H9 (cell line): ENCODE measurements at regions not wholly inside any gene's neighbourhood (a gene's known extent, or its start where the extent isn't known, plus 50 kb on each side); places are given as distances from the start of the nearest gene placed in this dataset.

ENCODE experiments used
- DNase-seq: peaks from one replicate; pipeline ENCODE4 v3.0.0-alpha.2; 2017
- H2AFZ ChIP-seq: one replicate; pipeline ENCODE4 v1.6.1; 2013; ENCODE audit warnings: mild to moderate bottlenecking, low read length, control low read depth, moderate library complexity
- H2AK5ac ChIP-seq: 2 replicates; pipeline ENCODE4 v1.6.1; 2013; ENCODE audit warnings: low read length, control low read depth, mixed read lengths; ENCODE audit not compliant: insufficient read length
- H2BK120ac ChIP-seq: one replicate; pipeline ENCODE4 v1.6.1; 2013; ENCODE audit warnings: low read depth, mild to moderate bottlenecking, low read length, control low read depth, inconsistent platforms; ENCODE audit not compliant: poor library complexity, severe bottlenecking
- H2BK12ac ChIP-seq: 2 replicates; pipeline ENCODE4 v1.6.1; 2013; ENCODE audit warnings: low read length, control low read depth, mixed read lengths, low read depth; ENCODE audit not compliant: insufficient read length
- H2BK15ac ChIP-seq: 2 replicates; pipeline ENCODE4 v1.6.1; 2013; ENCODE audit warnings: low read depth, low read length, control low read depth
- H2BK20ac ChIP-seq: one replicate; pipeline ENCODE4 v1.6.1; 2013; ENCODE audit warnings: low read depth, mild to moderate bottlenecking, low read length, control low read depth, inconsistent platforms; ENCODE audit not compliant: poor library complexity, severe bottlenecking
- H2BK5ac ChIP-seq: 2 replicates; pipeline ENCODE4 v1.6.1; 2013; ENCODE audit warnings: low read length, control low read depth, mixed read lengths; ENCODE audit not compliant: insufficient read length
- H3K14ac ChIP-seq: 2 replicates; pipeline ENCODE4 v1.6.1; 2013; ENCODE audit warnings: low read length, control low read depth; ENCODE audit not compliant: insufficient read depth
- H3K18ac ChIP-seq: 2 replicates; pipeline ENCODE4 v1.6.1; 2013; ENCODE audit warnings: low read depth, mild to moderate bottlenecking, mixed read lengths, low read length, control low read depth; ENCODE audit not compliant: insufficient read length
- H3K23ac ChIP-seq: 2 replicates; pipeline ENCODE4 v1.6.1; 2013; ENCODE audit warnings: low read length, control low read depth, mixed read lengths, low read depth; ENCODE audit not compliant: insufficient read length
- H3K23me2 ChIP-seq: 2 replicates; pipeline ENCODE4 v1.6.1; 2013; ENCODE audit warnings: low read depth, mild to moderate bottlenecking, mixed read lengths, low read length, control low read depth; ENCODE audit not compliant: insufficient read length, poor library complexity, severe bottlenecking
- H3K27ac ChIP-seq: 2 replicates; pipeline ENCODE4 v1.5.1; 2013; ENCODE audit warnings: low read length, control low read depth, mixed read lengths, low read depth; ENCODE audit not compliant: insufficient read length
- H3K27me3 ChIP-seq: 2 replicates; pipeline ENCODE4 v1.6.1; 2013; ENCODE audit warnings: low read length, control low read depth, inconsistent platforms; ENCODE audit not compliant: insufficient read depth
- H3K4ac ChIP-seq: 2 replicates; pipeline ENCODE4 v1.6.1; 2013; ENCODE audit warnings: low read depth, mild to moderate bottlenecking, control low read depth, inconsistent platforms, low read length, moderate library complexity
- H3K4me1 ChIP-seq: 2 replicates; pipeline ENCODE4 v1.6.1; 2013; ENCODE audit warnings: low read length, control low read depth, inconsistent platforms; ENCODE audit not compliant: insufficient read depth
- H3K4me2 ChIP-seq: 2 replicates; pipeline ENCODE4 v1.6.1; 2013; ENCODE audit warnings: low read length, control low read depth, mixed read lengths; ENCODE audit not compliant: insufficient read length, insufficient read depth
- H3K56ac ChIP-seq: 2 replicates; pipeline ENCODE4 v1.6.1; 2013; ENCODE audit warnings: low read depth, mild to moderate bottlenecking, mixed read lengths, low read length, control low read depth; ENCODE audit not compliant: insufficient read length
- H3K79me1 ChIP-seq: 2 replicates; pipeline ENCODE4 v1.6.1; 2013; ENCODE audit warnings: low read depth, mild to moderate bottlenecking, moderate library complexity, low read length, control low read depth, inconsistent platforms; ENCODE audit not compliant: insufficient read depth, poor library complexity, severe bottlenecking
- H3K79me2 ChIP-seq: 2 replicates; pipeline ENCODE4 v1.6.1; 2013; ENCODE audit warnings: low read length, control low read depth, inconsistent platforms; ENCODE audit not compliant: insufficient read depth
- H3K9ac ChIP-seq: 2 replicates; pipeline ENCODE4 v1.6.1; 2013; ENCODE audit warnings: low read length, control low read depth, mixed read lengths; ENCODE audit not compliant: insufficient read length; ENCODE audit errors: extremely low read depth
- H3K9me3 ChIP-seq: one replicate; pipeline ENCODE4 v1.6.1; 2013; ENCODE audit warnings: low read depth, low read length, inconsistent platforms; ENCODE audit not compliant: control insufficient read depth
- H3T11ph ChIP-seq: one replicate; pipeline ENCODE4 v1.6.1; 2013; ENCODE audit warnings: mild to moderate bottlenecking, low read length, control low read depth, inconsistent platforms
- H4K20me1 ChIP-seq: one replicate; pipeline ENCODE4 v1.6.1; 2013; ENCODE audit not compliant: control insufficient read depth, insufficient read length, insufficient read depth
- H4K5ac ChIP-seq: 2 replicates; pipeline ENCODE4 v1.6.1; 2013; ENCODE audit warnings: low read depth, mild to moderate bottlenecking, mixed read lengths, low read length, control low read depth; ENCODE audit not compliant: insufficient read length
- H4K8ac ChIP-seq: replicated peaks from 2 replicates; pipeline ENCODE4 v1.6.1; 2013; ENCODE audit warnings: low read length, control low read depth, mixed read lengths, low read depth; ENCODE audit not compliant: insufficient read length
- H4K91ac ChIP-seq: 2 replicates; pipeline ENCODE4 v1.6.1; 2013; ENCODE audit warnings: low read depth, mild to moderate bottlenecking, moderate library complexity, mixed read lengths, low read length, control low read depth; ENCODE audit not compliant: insufficient read length
- H3K27ac Mint-ChIP-seq, 3 experiments: 2 replicates in 2 of 3; 3 replicates in 1 of 3; pipeline ENCODE4 v1.8.0; 2020 to 2021; ENCODE audit warnings: mixed read lengths in 3 of 3, mild to moderate bottlenecking in 1 of 3, moderate library complexity in 1 of 3
- H3K27me3 Mint-ChIP-seq: 2 replicates; pipeline ENCODE4 v1.8.0; 2021; ENCODE audit warnings: low read depth, mild to moderate bottlenecking, moderate library complexity, mixed read lengths
- H3K36me3 Mint-ChIP-seq, 3 experiments: 2 replicates in 2 of 3; 3 replicates in 1 of 3; pipeline ENCODE4 v1.8.0; 2020 to 2021; ENCODE audit warnings: low read depth in 3 of 3, mixed read lengths in 3 of 3; ENCODE audit not compliant: insufficient read depth in 1 of 3
- H3K4me1 Mint-ChIP-seq, 2 experiments: 2 replicates each; pipeline ENCODE4 v1.8.0; 2020; ENCODE audit warnings: mixed read lengths in 2 of 2
- H3K4me3 Mint-ChIP-seq, 2 experiments: 2 replicates in 1 of 2; 3 replicates in 1 of 2; pipeline ENCODE4 v1.8.0; 2020 to 2021; ENCODE audit warnings: mild to moderate bottlenecking in 2 of 2, mixed read lengths in 2 of 2, moderate library complexity in 1 of 2
- H3K9me3 Mint-ChIP-seq, 2 experiments: 2 replicates in 1 of 2; 3 replicates in 1 of 2; pipeline ENCODE4 v1.8.0; 2020; ENCODE audit warnings: mild to moderate bottlenecking in 2 of 2, mixed read lengths in 2 of 2, moderate library complexity in 1 of 2
- CTCF ChIP-seq: fragments of 200-600 bp; sonication (generic); conservative IDR thresholded peaks from 3 replicates; pipeline ENCODE4 v1.8.0; 2021; ENCODE audit warnings: antibody characterized with exemption, mild to moderate bottlenecking
- WGBS: extraction: QIAGEN DNeasy Blood & Tissue Kit; methylation state at CpG from one replicate; pipeline ENCODE4 v1.1.7; 2013; ENCODE audit warnings: missing lambda C conversion rate, low lambda C conversion rate, mixed read lengths; ENCODE audit not compliant: insufficient read length; ENCODE audit errors: extremely low coverage; 5-methylcytosine and 5-hydroxymethylcytosine counted together

GRCh38 chr4:126647756-126648397 lies 984.9 kb upstream of the INTU start:
- H4K91ac ChIP-seq = no peak overlapping the region
- no peak for DNase-seq
- Mint-ChIP-seq H3K36me3 (no peaks in the 10 kb centered on the region), H3K9me3 (no peaks in the 10 kb centered on the region), H3K4me3 (no peak overlapping the region), H3K27me3 (no peaks in the 10 kb centered on the region), H3K4me1 (no peaks in the 10 kb centered on the region), H3K27ac (no peak overlapping the region)
- no peak overlapping the region for H3K14ac ChIP-seq
- H2BK15ac ChIP-seq = no peak overlapping the region
- H3T11ph ChIP-seq = no peak overlapping the region
- no peak overlapping the region for H3K4ac ChIP-seq
- no peak overlapping the region for H3K18ac ChIP-seq
- no peaks in the 10 kb centered on the region for H4K20me1 ChIP-seq
- no peak overlapping the region for H2AFZ ChIP-seq
- H3K79me2 ChIP-seq = no peaks in the 10 kb centered on the region
- no peak for TF ChIP-seq CTCF
- no peak overlapping the region for H2BK12ac ChIP-seq
- H4K8ac ChIP-seq = no peak overlapping the region
- H3K4me2 ChIP-seq = no peak overlapping the region
- H3K23ac ChIP-seq = no peak overlapping the region
- no peaks in the 10 kb centered on the region for H3K9me3 ChIP-seq
- no peak overlapping the region for H3K27ac ChIP-seq
- no peak overlapping the region for H3K56ac ChIP-seq
- H4K5ac ChIP-seq = no peak overlapping the region
- H3K23me2 ChIP-seq = no peaks in the 10 kb centered on the region
- H3K79me1 ChIP-seq = no peaks in the 10 kb centered on the region
- H2AK5ac ChIP-seq = no peak overlapping the region
- H3K4me1 ChIP-seq = no peaks in the 10 kb centered on the region
- H3K9ac ChIP-seq = no peak overlapping the region
- no CpG with 5 or more reads among the region's 3 CpGs for WGBS
- H3K27me3 ChIP-seq = no peaks in the 10 kb centered on the region
- no peak overlapping the region for H2BK5ac ChIP-seq
- no peak overlapping the region for H2BK120ac ChIP-seq
- no peak overlapping the region for H2BK20ac ChIP-seq
